ENCODE measurements at regions not wholly inside any gene's neighbourhood (a gene's known extent, or its start where the extent isn't known, plus 50 kb on each side); places are given as distances from the start of the nearest gene placed in this dataset.
"Not testable (repeated sequence)": the region's sequence is repeated elsewhere in the genome, so short reads cannot be mapped to it uniquely, and the experiment has no call there.

DNA sequence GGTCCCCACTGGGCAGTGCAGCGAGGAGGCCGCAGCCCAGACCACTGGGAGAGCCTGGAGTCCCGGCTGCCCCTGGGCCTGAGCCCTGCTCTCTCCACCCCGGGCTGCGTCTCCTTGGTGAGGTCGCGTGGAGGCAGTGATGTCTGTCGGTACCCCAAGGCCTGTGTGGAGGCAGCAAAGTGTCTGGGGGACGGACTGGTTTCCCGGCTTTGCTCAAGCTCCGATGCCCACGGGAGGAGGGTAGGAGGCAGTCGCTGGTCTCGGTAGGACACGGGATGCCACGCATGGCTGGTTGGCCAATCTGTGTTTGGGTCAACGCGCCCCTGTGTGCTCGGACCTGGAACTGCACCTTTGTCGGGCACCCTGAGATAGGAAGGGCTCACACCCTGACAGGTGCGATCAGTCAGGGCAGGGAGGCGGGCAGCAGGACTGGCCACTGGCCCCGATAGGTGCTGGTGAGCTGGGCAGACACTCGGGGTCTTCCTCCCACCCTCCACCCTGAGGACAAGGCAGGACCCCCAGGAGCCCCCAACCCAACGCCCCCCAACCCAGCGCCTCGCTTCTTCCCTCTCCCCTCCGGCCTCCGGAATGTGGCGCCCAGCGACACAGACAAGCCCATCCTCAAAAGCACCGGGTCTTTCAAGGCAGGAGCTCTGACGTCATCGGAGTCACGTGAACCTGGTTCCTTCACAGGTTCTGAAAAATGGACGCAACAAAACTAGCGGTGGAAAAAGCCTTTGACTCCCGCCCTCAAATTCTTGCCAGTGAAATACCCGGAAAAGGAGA, 288.6 kb downstream of the NDUFA10 start:
- POLR2A ChIA-PET: no interaction called here
- Mint-ChIP-seq H3K36me3 (ENCODE audit: low read depth) (no peaks in the 10 kb centered on the region), H3K27me3 (no peaks in the 10 kb centered on the region), H3K4me3 (no peak overlapping the region), H3K4me1 (no peaks in the 10 kb centered on the region), H3K27ac (no peak overlapping the region), H3K9me3 (peaks cover 5% of the 10 kb centered on the region)
- DNase-seq: no peak
- CTCF ChIA-PET: no interaction called here

GRCh38 chr2:239735829-239736357, 289.2 kb downstream of the NDUFA10 start:
- Mint-ChIP-seq H3K36me3 (ENCODE audit: low read depth) (no peaks in the 10 kb centered on the region), H3K27ac (no peak overlapping the region), H3K27me3 (peaks cover 2% of the 10 kb centered on the region), H3K4me1 (peaks cover 2% of the 10 kb centered on the region), H3K9me3 (peaks cover 5% of the 10 kb centered on the region), H3K4me3 (no peak overlapping the region)
- POLR2A ChIA-PET: no interaction called here
- no peak for DNase-seq
- CTCF ChIA-PET: no interaction called here

DNA sequence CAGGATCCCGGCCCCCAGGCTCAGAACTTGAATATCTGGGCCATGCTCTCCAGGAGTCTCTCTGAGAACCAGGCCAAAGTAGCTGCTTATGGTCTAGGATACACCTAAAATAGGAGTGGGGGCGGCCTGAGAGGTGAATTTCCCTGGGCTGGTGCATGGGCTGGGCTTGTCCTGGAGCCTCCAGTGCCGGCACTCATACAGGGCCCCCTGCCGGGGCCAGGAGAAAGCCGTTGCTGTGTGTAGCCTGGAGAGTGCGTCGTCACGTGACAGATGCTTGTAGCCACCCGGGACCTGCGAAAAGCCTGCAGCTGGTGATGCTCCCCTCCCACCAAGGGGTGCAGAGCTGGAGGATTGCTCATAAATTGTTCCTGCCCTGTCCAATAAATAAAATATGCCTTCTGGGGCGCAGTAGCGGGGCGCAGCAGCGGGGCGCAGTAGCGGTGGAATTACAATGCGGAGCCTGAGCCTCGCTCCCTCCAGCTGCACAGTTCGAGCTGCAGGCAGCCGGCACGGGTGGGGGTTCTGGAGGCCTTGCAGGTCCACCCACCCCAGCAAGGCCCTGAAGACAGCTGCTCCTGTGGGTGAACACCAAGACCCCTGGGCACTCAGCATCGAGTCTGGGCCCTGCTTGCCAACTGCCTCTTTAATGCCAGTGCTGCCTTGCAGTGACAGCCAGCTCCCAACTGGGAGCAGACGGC, 289.9 kb downstream of the NDUFA10 start:
- peaks cover 2% of the 10 kb centered on the region for H3K27me3 Mint-ChIP-seq
- no peak overlapping the region for H3K27ac Mint-ChIP-seq
- DNase-seq: no peak
- POLR2A ChIA-PET: no interaction called here
- CTCF ChIA-PET: no interaction called here
- no peaks in the 10 kb centered on the region for H3K36me3 Mint-ChIP-seq (ENCODE audit: low read depth)
- H3K4me3 Mint-ChIP-seq: no peak overlapping the region
- H3K4me1 Mint-ChIP-seq: peaks cover 5% of the 10 kb centered on the region
- peaks cover 5% of the 10 kb centered on the region for H3K9me3 Mint-ChIP-seq

- H3K27me3 Mint-ChIP-seq: peaks cover 2% of the 10 kb centered on the region
These were observed 290.6 kb downstream of the NDUFA10 start for GRCh38 chr2:239734436-239735005.

DNA sequence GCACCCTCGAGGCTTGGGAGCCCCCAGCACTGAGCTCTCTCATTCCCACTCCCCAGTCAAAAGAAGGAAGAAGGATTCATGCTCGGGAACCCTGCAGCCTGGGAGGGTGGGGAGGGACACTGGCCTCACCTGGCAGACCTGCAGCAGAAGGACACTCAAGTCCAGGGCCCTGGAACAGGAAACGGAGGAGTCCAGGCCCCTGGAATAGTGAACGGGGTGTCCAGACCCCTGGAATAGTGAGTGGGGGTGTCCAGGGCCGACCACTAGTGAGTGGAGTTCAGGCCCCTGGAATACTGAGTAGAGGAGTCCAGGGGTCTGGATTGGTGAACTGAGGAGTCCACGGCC, 292.5 kb downstream of the NDUFA10 start:
- ChIA-PET CTCF (no interaction called here), POLR2A (no interaction called here)
- H3K36me3 Mint-ChIP-seq (ENCODE audit: low read depth): no peaks in the 10 kb centered on the region
- no peak overlapping the region for H3K27ac Mint-ChIP-seq
- peaks cover 5% of the 10 kb centered on the region for H3K9me3 Mint-ChIP-seq
- peaks cover 5% of the 10 kb centered on the region for H3K4me1 Mint-ChIP-seq
- no peak overlapping the region for H3K4me3 Mint-ChIP-seq
- no peak for DNase-seq
- peaks cover 2% of the 10 kb centered on the region for H3K27me3 Mint-ChIP-seq

More at GRCh38 chr2:239734436-239735005, 290.6 kb downstream of the NDUFA10 start:
- no peak for DNase-seq
- H3K4me1 Mint-ChIP-seq: peaks cover 5% of the 10 kb centered on the region
- CTCF ChIA-PET: no interaction called here
- H3K27ac Mint-ChIP-seq: no peak overlapping the region
- H3K9me3 Mint-ChIP-seq: peaks cover 5% of the 10 kb centered on the region
- no peaks in the 10 kb centered on the region for H3K36me3 Mint-ChIP-seq (ENCODE audit: low read depth)
- no peak overlapping the region for H3K4me3 Mint-ChIP-seq
- POLR2A ChIA-PET: no interaction called here

DNA sequence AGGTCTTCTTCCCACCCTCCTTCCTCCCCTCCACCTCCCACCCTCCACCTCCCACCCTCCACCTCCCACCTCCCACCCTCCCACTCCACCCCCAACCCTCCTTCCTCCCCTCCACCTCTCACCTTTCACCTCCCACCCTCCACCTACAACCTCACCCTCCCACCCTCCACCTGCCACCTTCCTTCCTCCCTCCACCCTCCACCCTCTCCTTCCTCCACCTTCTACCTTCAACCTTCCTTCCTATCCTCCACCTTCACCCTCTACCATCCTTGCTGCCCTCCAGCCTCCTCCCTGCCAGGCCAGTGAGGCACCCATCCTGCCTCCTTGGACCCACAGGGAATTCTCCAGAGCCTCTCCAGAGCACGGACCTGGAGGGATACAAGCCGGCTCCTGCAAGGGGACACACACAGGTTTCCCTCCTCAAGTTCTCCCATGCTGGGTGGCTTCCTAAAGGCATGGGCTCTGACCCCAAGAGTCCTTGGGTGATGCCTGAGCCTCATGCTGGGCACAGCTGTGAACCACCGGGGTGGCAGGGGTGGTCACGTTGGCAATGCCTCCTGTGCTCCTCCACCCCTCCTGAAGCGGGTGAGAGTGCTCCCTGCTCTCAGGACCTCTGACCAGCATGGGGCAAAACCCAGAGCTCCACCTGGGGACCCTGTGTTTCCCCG, 293.0 kb downstream of the NDUFA10 start:
- Mint-ChIP-seq H3K36me3 (ENCODE audit: low read depth) (no peaks in the 10 kb centered on the region), H3K9me3 (peaks cover 5% of the 10 kb centered on the region), H3K27me3 (peaks cover 2% of the 10 kb centered on the region), H3K27ac (no peak overlapping the region), H3K4me1 (peaks cover 5% of the 10 kb centered on the region), H3K4me3 (no peak overlapping the region)
- CTCF ChIA-PET: no interaction called here
- POLR2A ChIA-PET: no interaction called here
- no peak for DNase-seq

DNA sequence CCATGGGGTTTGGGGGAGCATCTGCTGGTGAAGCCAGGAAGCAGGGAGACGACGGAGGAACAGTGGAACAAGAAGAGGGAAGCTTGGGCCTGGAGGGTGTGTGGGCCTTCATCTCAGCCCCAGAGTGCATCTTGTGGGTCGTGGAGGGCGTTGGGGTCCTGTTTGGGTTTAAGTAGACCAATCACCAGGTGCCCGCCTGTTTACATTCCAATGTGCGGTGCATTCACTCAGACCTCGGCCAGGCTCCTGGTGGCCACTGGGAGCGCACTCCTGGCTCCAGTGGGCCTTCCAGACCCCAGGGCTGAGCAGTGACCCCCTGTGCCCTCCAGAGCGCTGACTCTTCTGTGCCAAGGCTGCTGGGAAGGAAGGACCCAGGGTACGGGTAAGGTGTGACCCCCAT, 293.7 kb downstream of the NDUFA10 start:
- H3K27ac Mint-ChIP-seq: no peak overlapping the region
- DNase-seq: no peak
- no peaks in the 10 kb centered on the region for H3K36me3 Mint-ChIP-seq (ENCODE audit: low read depth)
- H3K4me3 Mint-ChIP-seq: no peak overlapping the region
- POLR2A ChIA-PET: no interaction called here
- peaks cover 5% of the 10 kb centered on the region for H3K9me3 Mint-ChIP-seq
- CTCF ChIA-PET: no interaction called here
- peaks cover 2% of the 10 kb centered on the region for H3K27me3 Mint-ChIP-seq
- H3K4me1 Mint-ChIP-seq: peaks cover 5% of the 10 kb centered on the region

- Mint-ChIP-seq H3K4me3 (no peak overlapping the region), H3K27me3 (peaks cover 2% of the 10 kb centered on the region), H3K4me1 (peaks cover 5% of the 10 kb centered on the region), H3K27ac (no peak overlapping the region), H3K9me3 (peaks cover 5% of the 10 kb centered on the region), H3K36me3 (ENCODE audit: low read depth) (no peaks in the 10 kb centered on the region)
- DNase-seq: no peak
- POLR2A ChIA-PET: no interaction called here
- CTCF ChIA-PET: no interaction called here
These were observed 294.2 kb downstream of the NDUFA10 start for GRCh38 chr2:239730897-239731296.

DNA sequence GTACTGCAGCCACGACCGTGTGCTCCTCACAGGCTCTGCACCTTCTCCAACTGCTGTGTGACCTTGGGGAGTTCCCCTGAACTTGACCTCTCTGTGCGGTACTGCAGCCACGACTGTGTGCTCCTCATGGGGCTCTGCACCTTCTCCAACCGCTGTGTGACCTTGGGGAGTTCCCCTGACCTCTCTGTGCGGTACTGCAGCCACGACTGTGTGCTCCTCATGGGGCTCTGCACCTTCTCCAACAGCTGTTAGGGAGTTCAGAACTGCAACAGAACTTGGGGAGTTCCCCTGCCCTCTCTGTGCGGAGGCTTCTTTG, 294.6 kb downstream of the NDUFA10 start:
- CTCF ChIA-PET; H3K27ac Mint-ChIP-seq; H3K4me3 Mint-ChIP-seq; H3K27me3 Mint-ChIP-seq; DNase-seq; H3K9me3 Mint-ChIP-seq; H3K4me1 Mint-ChIP-seq; H3K36me3 Mint-ChIP-seq (ENCODE audit: low read depth); POLR2A ChIA-PET: not testable (repeated sequence)

- ChIA-PET CTCF (no interaction called here), POLR2A (no interaction called here)
- Mint-ChIP-seq H3K27ac (no peak overlapping the region), H3K4me1 (peaks cover 5% of the 10 kb centered on the region), H3K9me3 (peaks cover 5% of the 10 kb centered on the region), H3K27me3 (peaks cover 2% of the 10 kb centered on the region), H3K4me3 (no peak overlapping the region), H3K36me3 (ENCODE audit: low read depth) (no peaks in the 10 kb centered on the region)
- no peak for DNase-seq
These were observed 295.2 kb downstream of the NDUFA10 start for GRCh38 chr2:239729681-239730566.

DNA sequence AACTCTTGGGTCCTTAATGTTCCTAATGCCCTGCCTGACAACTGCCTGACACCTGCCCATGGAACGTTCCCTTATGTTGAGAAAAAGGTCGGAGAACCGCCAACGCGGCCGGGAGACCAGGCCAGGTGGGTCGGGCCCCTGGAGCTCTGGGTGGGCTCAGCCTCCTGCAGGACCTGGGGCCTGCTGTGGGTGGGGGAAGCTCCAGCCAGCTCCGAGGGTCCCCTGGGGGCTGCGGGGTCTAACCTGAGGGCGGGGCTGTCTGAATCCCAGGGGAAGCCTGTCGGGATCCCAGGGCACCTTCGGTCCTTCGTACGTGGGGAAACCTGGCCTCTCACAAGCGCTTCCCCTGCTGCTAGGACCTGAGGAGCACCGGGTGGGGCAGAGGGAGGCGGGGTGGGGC, 296.0 kb downstream of the NDUFA10 start:
- ChIA-PET POLR2A (no interaction called here), CTCF (no interaction called here)
- no peak overlapping the region for H3K4me3 Mint-ChIP-seq
- peaks cover 5% of the 10 kb centered on the region for H3K9me3 Mint-ChIP-seq
- peaks cover 2% of the 10 kb centered on the region for H3K27me3 Mint-ChIP-seq
- H3K36me3 Mint-ChIP-seq (ENCODE audit: low read depth): no peaks in the 10 kb centered on the region
- H3K27ac Mint-ChIP-seq: no peak overlapping the region
- H3K4me1 Mint-ChIP-seq: peaks cover 5% of the 10 kb centered on the region
- DNase-seq: no peak

DNA sequence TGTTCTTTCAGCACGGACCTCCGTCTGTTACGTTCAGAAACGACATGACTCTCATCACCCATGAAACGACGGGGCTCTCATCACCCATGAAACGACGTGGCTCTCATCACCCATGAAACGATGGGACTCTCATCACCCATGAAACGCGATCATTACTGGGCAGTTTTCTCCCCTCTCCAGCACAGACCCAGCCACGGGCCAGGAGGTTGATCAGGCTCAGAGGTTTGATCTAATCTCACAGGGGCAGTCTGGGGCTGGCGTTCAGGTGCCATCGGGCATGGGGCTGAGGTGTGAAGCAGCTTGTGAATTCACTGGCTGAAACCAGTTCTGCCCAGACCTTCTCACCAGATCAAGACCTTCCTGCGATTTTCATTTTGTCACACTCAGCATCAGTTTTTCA, 296.4 kb downstream of the NDUFA10 start:
- Mint-ChIP-seq H3K27ac (no peak overlapping the region), H3K4me1 (peaks cover 5% of the 10 kb centered on the region), H3K36me3 (ENCODE audit: low read depth) (no peaks in the 10 kb centered on the region), H3K27me3 (peaks cover 2% of the 10 kb centered on the region), H3K4me3 (no peak overlapping the region), H3K9me3 (peaks cover 4% of the 10 kb centered on the region)
- no peak for DNase-seq
- ChIA-PET POLR2A (no interaction called here), CTCF (no interaction called here)
